Keratinocyte (primary cell): ENCODE measurements at regions not wholly inside any gene's neighbourhood (a gene's known extent, or its start where the extent isn't known, plus 50 kb on each side); places are given as distances from the start of the nearest gene placed in this dataset.
A peak's percentile ranks its signal among the peaks of the same experiment; 100 is the strongest.

ENCODE experiments used
- DNase-seq: peaks from one replicate; pipeline ENCODE4 v3.0.0-alpha.2; 2011; ENCODE audit warnings: low read depth, missing footprints, low spot score
- FAIRE-seq: peaks from 2 replicates; lab custom pipeline; 2011; peaks lifted over from hg19 to GRCh38; lab: Jason Lieb, UNC
- H2AFZ ChIP-seq: 2 replicates; pipeline ENCODE4 v1.6.0; 2012; ENCODE audit warnings: low read length, control low read depth, inconsistent platforms; ENCODE audit not compliant: control insufficient read depth
- H3K27ac ChIP-seq: 2 replicates; pipeline ENCODE4 v1.5.1; 2011; ENCODE audit warnings: low read length; ENCODE audit not compliant: control insufficient read depth, insufficient read depth
- H3K27me3 ChIP-seq: 3 replicates; pipeline ENCODE4 v1.6.0; 2011; ENCODE audit warnings: low read length; ENCODE audit not compliant: control insufficient read depth, insufficient read depth; ENCODE audit errors: extremely low read depth
- H3K36me3 ChIP-seq, 2 experiments: 2 replicates in 1 of 2; 3 replicates in 1 of 2; pipeline ENCODE4 v1.5.1; 2011; ENCODE audit warnings: low read length in 2 of 2, mild to moderate bottlenecking in 1 of 2; ENCODE audit not compliant: control insufficient read depth in 2 of 2, insufficient read depth in 2 of 2; ENCODE audit errors: extremely low read depth in 1 of 2
- H3K4me1 ChIP-seq: 3 replicates; pipeline ENCODE4 v1.5.1; 2011; ENCODE audit warnings: low read length; ENCODE audit not compliant: control insufficient read depth, insufficient read depth; ENCODE audit errors: extremely low read depth
- H3K4me2 ChIP-seq: 3 replicates; pipeline ENCODE4 v1.6.0; 2011; ENCODE audit warnings: low read depth, low read length; ENCODE audit not compliant: control insufficient read depth, insufficient read depth; ENCODE audit errors: extremely low read depth
- H3K4me3 ChIP-seq, 3 experiments: fragments of 200-600 bp in 1 of 3; sonication (generic) in 1 of 3; 2 replicates in 2 of 3; 3 replicates in 1 of 3; pipeline ENCODE4 v1.5.1; 2011 to 2016; ENCODE audit warnings: low read length in 3 of 3, mild to moderate bottlenecking in 3 of 3, control low read depth in 2 of 3, inconsistent platforms in 1 of 3, low read depth in 1 of 3, mixed read lengths in 1 of 3, mixed run types in 1 of 3, moderate library complexity in 1 of 3; ENCODE audit not compliant: control insufficient read depth in 2 of 3, insufficient read depth in 2 of 3; ENCODE audit errors: extremely low read depth in 1 of 3
- H3K79me2 ChIP-seq: 2 replicates; pipeline ENCODE4 v1.6.0; 2012; ENCODE audit warnings: low read length; ENCODE audit not compliant: control insufficient read depth, insufficient read depth
- H3K9ac ChIP-seq: 3 replicates; pipeline ENCODE4 v1.6.0; 2011; ENCODE audit warnings: low read length; ENCODE audit not compliant: control insufficient read depth, insufficient read depth; ENCODE audit errors: extremely low read depth
- H3K9me1 ChIP-seq: 3 replicates; pipeline ENCODE4 v1.6.0; 2011; ENCODE audit warnings: low read length; ENCODE audit not compliant: control insufficient read depth, insufficient read depth; ENCODE audit errors: extremely low read depth
- H3K9me3 ChIP-seq: 2 replicates; pipeline ENCODE4 v1.5.1; 2012; ENCODE audit warnings: low read depth, low read length; ENCODE audit not compliant: control insufficient read depth
- H4K20me1 ChIP-seq: 3 replicates; pipeline ENCODE4 v1.6.0; 2011; ENCODE audit warnings: low read length; ENCODE audit not compliant: control insufficient read depth, insufficient read depth; ENCODE audit errors: extremely low read depth
- EZH2 ChIP-seq: IDR thresholded peaks from one replicate; pipeline ENCODE4 v1.6.1; 2012; ENCODE audit warnings: inconsistent platforms, mild to moderate bottlenecking, low read length, moderate library complexity
- dilution Hi-C: fragments of 300-500 bp; cut with MboI; formaldehyde crosslinking; loops from one replicate; pipeline ENCODE4 v1.7.0; 2020; ENCODE audit warnings: low sequenced_read_pairs; ENCODE audit not compliant: extremely low pct_ligation_motif_present
- TF ChIP-seq, protein P1 (sequence below), 3 experiments: IDR thresholded peaks in 1 of 3; conservative IDR thresholded peaks in 1 of 3; optimal IDR thresholded peaks in 1 of 3; 2 replicates in 2 of 3; 3 replicates in 1 of 3; pipeline versions ENCODE3 to v1.5.1; 2011; ENCODE audit warnings: low read length in 3 of 3, mild to moderate bottlenecking in 3 of 3, moderate library complexity in 2 of 3, control low read depth in 1 of 3, inconsistent platforms in 1 of 3; ENCODE audit not compliant: insufficient read depth in 2 of 3; ENCODE audit errors: extremely low read depth in 1 of 3

DNA sequence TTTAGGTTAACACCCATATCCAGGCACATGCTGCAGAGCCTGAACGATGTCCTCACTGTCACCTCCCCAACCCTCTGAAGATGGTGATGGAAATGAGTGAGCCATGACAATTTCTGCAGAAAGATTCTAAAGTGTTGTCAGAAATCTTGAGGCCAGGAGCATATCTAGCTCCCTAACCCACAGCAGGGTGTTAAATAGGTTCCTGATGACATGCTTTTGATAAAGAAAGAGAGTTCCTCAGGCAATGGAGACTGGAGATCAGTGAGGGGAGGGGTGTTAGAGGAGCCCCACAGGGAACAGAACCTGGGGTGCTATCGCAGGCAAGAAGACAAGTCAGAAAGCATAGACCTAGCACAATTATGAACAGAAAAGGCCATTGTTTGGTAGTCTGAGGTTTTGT lies 95.7 kb downstream of the ENC1 start:
- no peaks in the 10 kb centered on the region for H3K36me3 ChIP-seq
- DNase-seq = no peak
- H3K9me3 ChIP-seq = no peaks in the 10 kb centered on the region
- H3K9me1 ChIP-seq = no peaks in the 10 kb centered on the region
- peaks cover 45% of the 10 kb centered on the region for H3K4me1 ChIP-seq
- no peak overlapping the region for H3K9ac ChIP-seq
- no peaks in the 10 kb centered on the region for H3K27me3 ChIP-seq
- H4K20me1 ChIP-seq = no peaks in the 10 kb centered on the region
- no peak overlapping the region for H3K4me3 ChIP-seq
- H2AFZ ChIP-seq = no peak overlapping the region
- dilution Hi-C loops = no loop called here
- TF ChIP-seq, protein P1, sequence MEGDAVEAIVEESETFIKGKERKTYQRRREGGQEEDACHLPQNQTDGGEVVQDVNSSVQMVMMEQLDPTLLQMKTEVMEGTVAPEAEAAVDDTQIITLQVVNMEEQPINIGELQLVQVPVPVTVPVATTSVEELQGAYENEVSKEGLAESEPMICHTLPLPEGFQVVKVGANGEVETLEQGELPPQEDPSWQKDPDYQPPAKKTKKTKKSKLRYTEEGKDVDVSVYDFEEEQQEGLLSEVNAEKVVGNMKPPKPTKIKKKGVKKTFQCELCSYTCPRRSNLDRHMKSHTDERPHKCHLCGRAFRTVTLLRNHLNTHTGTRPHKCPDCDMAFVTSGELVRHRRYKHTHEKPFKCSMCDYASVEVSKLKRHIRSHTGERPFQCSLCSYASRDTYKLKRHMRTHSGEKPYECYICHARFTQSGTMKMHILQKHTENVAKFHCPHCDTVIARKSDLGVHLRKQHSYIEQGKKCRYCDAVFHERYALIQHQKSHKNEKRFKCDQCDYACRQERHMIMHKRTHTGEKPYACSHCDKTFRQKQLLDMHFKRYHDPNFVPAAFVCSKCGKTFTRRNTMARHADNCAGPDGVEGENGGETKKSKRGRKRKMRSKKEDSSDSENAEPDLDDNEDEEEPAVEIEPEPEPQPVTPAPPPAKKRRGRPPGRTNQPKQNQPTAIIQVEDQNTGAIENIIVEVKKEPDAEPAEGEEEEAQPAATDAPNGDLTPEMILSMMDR (optimal IDR thresholded peaks at IDR 0.05 in 1 of 3, IDR thresholded peaks at IDR 0.05 in 1 of 3, conservative IDR thresholded peaks at IDR 0.05 in 1 of 3; ENCODE audit: extremely low read depth in 1 of 3, insufficient read depth in 2 of 3, low read length in 3 of 3) = no peak
- no peak for TF ChIP-seq EZH2
- no peak overlapping the region for H3K27ac ChIP-seq
- H3K79me2 ChIP-seq = no peaks in the 10 kb centered on the region
- FAIRE-seq = peak; percentile 9
- H3K4me2 ChIP-seq = no peak overlapping the region

DNA sequence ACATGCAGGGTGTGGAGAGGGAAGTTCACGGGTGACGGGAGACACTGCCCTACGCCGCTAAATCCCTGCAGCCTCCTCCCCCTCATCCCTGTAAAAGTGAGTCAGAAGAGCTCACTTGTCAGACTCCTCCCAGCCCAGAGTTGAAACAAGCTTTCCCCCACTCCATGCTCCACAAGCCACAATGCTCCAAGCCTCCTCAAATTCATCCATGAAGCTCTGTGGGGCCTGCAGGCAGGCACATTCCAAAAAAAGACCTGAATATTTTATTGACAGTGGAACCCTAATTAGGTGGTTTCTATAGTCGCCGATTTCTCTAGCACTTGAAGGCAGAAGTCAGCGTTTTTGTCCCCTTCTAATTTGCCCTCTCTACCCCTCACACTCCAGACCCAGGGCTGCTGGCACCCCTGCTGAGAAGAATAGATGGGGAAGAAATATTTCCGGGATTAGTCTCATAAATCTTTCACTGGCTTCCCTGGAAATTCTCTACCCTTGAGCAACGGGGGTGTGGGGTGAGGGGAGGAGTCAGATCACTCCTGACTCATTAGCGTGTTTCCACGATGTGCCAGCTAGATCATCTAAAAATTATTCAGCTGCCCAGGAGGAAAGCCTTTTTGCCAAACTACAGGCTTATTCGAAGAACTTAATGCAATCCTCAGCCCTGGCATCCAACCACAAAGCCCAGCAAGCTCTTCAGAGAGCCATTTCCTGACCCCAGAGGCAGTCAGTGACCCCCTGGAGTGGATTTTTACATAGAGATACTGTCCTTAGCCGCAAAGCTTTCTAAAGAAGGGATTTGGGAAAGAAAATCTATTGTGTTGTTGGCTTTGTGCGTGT lies 97.1 kb downstream of the ENC1 start:
- FAIRE-seq (peak; percentile 95), DNase-seq (peak; percentile 76)
- Histone ChIP-seq H3K4me1 (peaks cover 45% of the 10 kb centered on the region), H2AFZ (peak overlapping the region; percentile 66), H3K4me2 (peak overlapping the region; percentile 89), H3K36me3 (no peaks in the 10 kb centered on the region), H3K9ac (peak overlapping the region; percentile 59), H3K27me3 (no peaks in the 10 kb centered on the region), H3K9me3 (no peaks in the 10 kb centered on the region), H3K9me1 (no peaks in the 10 kb centered on the region), H4K20me1 (no peaks in the 10 kb centered on the region), H3K79me2 (no peaks in the 10 kb centered on the region), H3K4me3 (peak overlapping the region in 2 of 3 experiments; percentile 50 to 54), H3K27ac (peak overlapping the region; percentile 97)
- dilution Hi-C loops = no loop called here
- no peak for TF ChIP-seq EZH2
- TF ChIP-seq, protein P1 (optimal IDR thresholded peaks at IDR 0.05 in 1 of 3, IDR thresholded peaks at IDR 0.05 in 1 of 3, conservative IDR thresholded peaks at IDR 0.05 in 1 of 3; ENCODE audit: extremely low read depth in 1 of 3, insufficient read depth in 2 of 3, low read length in 3 of 3) = no peak
